ENCODE measurements at regions not wholly inside any gene's neighbourhood (a gene's known extent, or its start where the extent isn't known, plus 50 kb on each side); places are given as distances from the start of the nearest gene placed in this dataset.
"Not testable (repeated sequence)": the region's sequence is repeated elsewhere in the genome, so short reads cannot be mapped to it uniquely, and the experiment has no call there.

GRCh38 chr6:10194816-10195672 lies 219.8 kb downstream of the TFAP2A start:
- Mint-ChIP-seq H3K27me3 (peaks cover 2% of the 10 kb centered on the region), H3K27ac (no peak overlapping the region), H3K9me3 (ENCODE audit: low read depth) (no peaks in the 10 kb centered on the region), H3K36me3 (ENCODE audit: low read depth) (no peaks in the 10 kb centered on the region), H3K4me3 (no peak overlapping the region), H3K4me1 (no peaks in the 10 kb centered on the region)
- DNase-seq: no peak
- ChIA-PET CTCF (no interaction called here), POLR2A (no interaction called here)
- no peak for ATAC-seq
- intact Hi-C loops (cut with DNase I, micrococcal nuclease): no loop called here

DNA sequence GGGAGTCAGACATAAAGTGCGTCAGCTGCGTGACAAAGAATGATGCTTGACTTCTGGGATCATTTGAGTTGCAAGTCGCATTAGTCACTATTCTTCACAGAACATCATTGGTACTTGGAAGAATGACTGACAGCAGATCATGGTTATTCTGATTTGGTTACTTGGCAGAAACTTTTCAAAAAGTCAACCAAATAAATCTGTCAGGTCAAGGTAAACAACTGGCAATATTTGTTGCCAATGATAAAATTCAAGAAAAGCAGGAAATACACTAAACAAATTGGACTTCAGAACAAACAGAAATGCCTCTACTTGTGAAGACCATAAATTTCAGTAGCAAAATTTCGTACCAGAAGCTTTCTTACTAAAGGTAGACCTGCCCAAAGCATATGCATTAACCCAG lies 221.6 kb downstream of the TFAP2A start:
- ATAC-seq (no peak), DNase-seq (no peak)
- Mint-ChIP-seq H3K4me3 (no peak overlapping the region), H3K36me3 (ENCODE audit: low read depth) (no peaks in the 10 kb centered on the region), H3K9me3 (ENCODE audit: low read depth) (no peaks in the 10 kb centered on the region), H3K27ac (no peak overlapping the region), H3K27me3 (peaks cover 2% of the 10 kb centered on the region), H3K4me1 (no peaks in the 10 kb centered on the region)
- POLR2A ChIA-PET: no interaction called here
- CTCF ChIA-PET: no interaction called here
- intact Hi-C loops (cut with DNase I, micrococcal nuclease): no loop called here

- peaks cover 4% of the 10 kb centered on the region for H3K27me3 Mint-ChIP-seq
- no peaks in the 10 kb centered on the region for H3K4me1 Mint-ChIP-seq
- no peak for DNase-seq
- H3K27ac Mint-ChIP-seq: no peak overlapping the region
- H3K36me3 Mint-ChIP-seq (ENCODE audit: low read depth): no peaks in the 10 kb centered on the region
- H3K9me3 Mint-ChIP-seq (ENCODE audit: low read depth): no peaks in the 10 kb centered on the region
- CTCF ChIA-PET: interaction anchor here (0.7 kb wide), 1 partner anchor 35 kb away, joined by 4 read pairs; no protein-coding TSS in a partner anchor
- intact Hi-C loops (cut with DNase I, micrococcal nuclease): no loop called here
- no peak for ATAC-seq
- POLR2A ChIA-PET: no interaction called here
- H3K4me3 Mint-ChIP-seq: no peak overlapping the region
Measured at GRCh38 chr6:10190042-10190441, 224.8 kb downstream of the TFAP2A start.

- H3K36me3 Mint-ChIP-seq (ENCODE audit: low read depth): no peaks in the 10 kb centered on the region
- no peak for DNase-seq
- H3K9me3 Mint-ChIP-seq (ENCODE audit: low read depth): no peaks in the 10 kb centered on the region
- ATAC-seq: no peak
- POLR2A ChIA-PET: no interaction called here
- H3K27me3 Mint-ChIP-seq: peaks cover 2% of the 10 kb centered on the region
- H3K27ac Mint-ChIP-seq: no peak overlapping the region
- no peak overlapping the region for H3K4me3 Mint-ChIP-seq
- CTCF ChIA-PET: interaction anchor here (0.6 kb wide), 1 partner anchor 15 kb away, joined by 3 read pairs; no protein-coding TSS in a partner anchor
- intact Hi-C loops (cut with DNase I, micrococcal nuclease): no loop called here
- no peaks in the 10 kb centered on the region for H3K4me1 Mint-ChIP-seq
Measured at GRCh38 chr6:10184371-10185227, 230.3 kb downstream of the TFAP2A start.

GRCh38 chr6:10180138-10181074 lies 234.5 kb downstream of the TFAP2A start:
- ChIA-PET POLR2A (no interaction called here), CTCF (no interaction called here)
- ATAC-seq: no peak
- Mint-ChIP-seq H3K4me3 (no peak overlapping the region), H3K36me3 (ENCODE audit: low read depth) (no peaks in the 10 kb centered on the region), H3K4me1 (no peaks in the 10 kb centered on the region), H3K27ac (no peak overlapping the region), H3K27me3 (no peaks in the 10 kb centered on the region), H3K9me3 (ENCODE audit: low read depth) (peaks cover 2% of the 10 kb centered on the region)
- intact Hi-C loops (cut with DNase I, micrococcal nuclease): no loop called here
- DNase-seq: no peak

DNA sequence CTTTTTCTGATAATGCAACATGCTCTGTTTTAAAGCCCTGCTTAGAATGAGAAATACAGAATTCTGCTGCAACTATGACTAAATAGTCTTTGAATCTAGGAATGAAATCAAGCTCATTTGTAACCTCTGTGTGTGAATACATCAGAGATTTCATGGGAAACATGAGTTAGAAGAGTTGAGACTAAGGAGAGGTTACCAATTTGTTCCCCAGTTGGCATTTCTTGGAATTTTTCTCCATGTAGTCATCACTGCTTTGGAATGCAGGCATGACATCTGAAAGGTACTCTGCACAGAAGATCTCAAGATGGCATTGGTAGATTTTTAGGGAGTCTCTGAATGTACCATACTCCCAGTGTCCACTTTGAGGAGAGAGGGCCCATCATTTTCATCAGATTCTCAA lies 237.2 kb downstream of the TFAP2A start:
- POLR2A ChIA-PET: no interaction called here
- no peak overlapping the region for H3K27ac Mint-ChIP-seq
- intact Hi-C loops (cut with DNase I, micrococcal nuclease): no loop called here
- no peak for ATAC-seq
- DNase-seq: no peak
- CTCF ChIA-PET: no interaction called here
- no peaks in the 10 kb centered on the region for H3K4me1 Mint-ChIP-seq
- H3K27me3 Mint-ChIP-seq: no peaks in the 10 kb centered on the region
- no peaks in the 10 kb centered on the region for H3K36me3 Mint-ChIP-seq (ENCODE audit: low read depth)
- H3K9me3 Mint-ChIP-seq (ENCODE audit: low read depth): peaks cover 2% of the 10 kb centered on the region
- H3K4me3 Mint-ChIP-seq: no peak overlapping the region

GRCh38 chr6:10175362-10175761 lies 239.5 kb downstream of the TFAP2A start:
- Mint-ChIP-seq H3K4me1 (no peaks in the 10 kb centered on the region), H3K27ac (no peak overlapping the region), H3K4me3 (no peak overlapping the region), H3K27me3 (no peaks in the 10 kb centered on the region), H3K36me3 (ENCODE audit: low read depth) (no peaks in the 10 kb centered on the region), H3K9me3 (ENCODE audit: low read depth) (peaks cover 5% of the 10 kb centered on the region)
- CTCF ChIA-PET: no interaction called here
- POLR2A ChIA-PET: no interaction called here
- intact Hi-C loops (cut with DNase I, micrococcal nuclease): no loop called here
- no peak for DNase-seq
- ATAC-seq: no peak

DNA sequence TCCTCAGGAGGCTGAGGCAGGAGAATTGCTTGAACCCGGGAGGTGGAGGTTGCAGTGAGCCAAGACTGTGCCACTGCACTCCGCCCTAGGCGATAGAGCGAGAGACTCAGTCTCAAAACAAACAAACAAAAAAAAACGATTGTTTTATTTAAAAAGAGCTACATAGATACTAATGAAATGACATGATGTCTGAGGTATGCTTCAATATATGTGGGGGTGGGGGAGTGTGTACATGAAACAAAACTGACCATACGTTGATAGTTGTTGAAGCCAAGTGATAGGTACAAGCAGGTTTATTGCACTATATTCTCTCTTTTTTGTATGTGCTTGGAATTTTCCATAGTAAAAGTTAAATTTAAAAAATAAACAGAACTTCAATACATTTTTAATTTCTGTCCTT lies 240.1 kb downstream of the TFAP2A start:
- POLR2A ChIA-PET: no interaction called here
- CTCF ChIA-PET: no interaction called here
- H3K4me1 Mint-ChIP-seq: no peaks in the 10 kb centered on the region
- H3K27me3 Mint-ChIP-seq: no peaks in the 10 kb centered on the region
- H3K4me3 Mint-ChIP-seq: no peak overlapping the region
- ATAC-seq (no peak), DNase-seq (no peak)
- H3K27ac Mint-ChIP-seq: no peak overlapping the region
- H3K36me3 Mint-ChIP-seq (ENCODE audit: low read depth): no peaks in the 10 kb centered on the region
- peaks cover 5% of the 10 kb centered on the region for H3K9me3 Mint-ChIP-seq (ENCODE audit: low read depth)
- intact Hi-C loops (cut with DNase I, micrococcal nuclease): no loop called here

GRCh38 chr6:10174056-10174455 lies 240.8 kb downstream of the TFAP2A start:
- no peak overlapping the region for H3K27ac Mint-ChIP-seq
- ATAC-seq (no peak), DNase-seq (no peak)
- no peak overlapping the region for H3K4me3 Mint-ChIP-seq
- H3K4me1 Mint-ChIP-seq: no peaks in the 10 kb centered on the region
- ChIA-PET POLR2A (no interaction called here), CTCF (no interaction called here)
- intact Hi-C loops (cut with DNase I, micrococcal nuclease): no loop called here
- H3K27me3 Mint-ChIP-seq: no peaks in the 10 kb centered on the region
- H3K36me3 Mint-ChIP-seq (ENCODE audit: low read depth): no peaks in the 10 kb centered on the region
- H3K9me3 Mint-ChIP-seq (ENCODE audit: low read depth): peaks cover 5% of the 10 kb centered on the region

GRCh38 chr6:10171706-10172105 lies 243.2 kb downstream of the TFAP2A start:
- DNase-seq; H3K4me1 Mint-ChIP-seq; H3K4me3 Mint-ChIP-seq; H3K9me3 Mint-ChIP-seq (ENCODE audit: low read depth); ATAC-seq; intact Hi-C loops (cut with DNase I, micrococcal nuclease); H3K36me3 Mint-ChIP-seq (ENCODE audit: low read depth); CTCF ChIA-PET; H3K27me3 Mint-ChIP-seq; H3K27ac Mint-ChIP-seq; POLR2A ChIA-PET: not testable (repeated sequence)

- Mint-ChIP-seq H3K4me1 (no peaks in the 10 kb centered on the region), H3K4me3 (no peak overlapping the region), H3K27me3 (no peaks in the 10 kb centered on the region), H3K27ac (no peak overlapping the region), H3K36me3 (ENCODE audit: low read depth) (no peaks in the 10 kb centered on the region), H3K9me3 (ENCODE audit: low read depth) (peaks cover 3% of the 10 kb centered on the region)
- ChIA-PET POLR2A (no interaction called here), CTCF (no interaction called here)
- intact Hi-C loops (cut with DNase I, micrococcal nuclease): no loop called here
- ATAC-seq: no peak
- DNase-seq: no peak
Measured at GRCh38 chr6:10170816-10171215, 244.1 kb downstream of the TFAP2A start.
